ENCODE measurements at regions not wholly inside any gene's neighbourhood (a gene's known extent, or its start where the extent isn't known, plus 50 kb on each side); places are given as distances from the start of the nearest gene placed in this dataset.

DNA sequence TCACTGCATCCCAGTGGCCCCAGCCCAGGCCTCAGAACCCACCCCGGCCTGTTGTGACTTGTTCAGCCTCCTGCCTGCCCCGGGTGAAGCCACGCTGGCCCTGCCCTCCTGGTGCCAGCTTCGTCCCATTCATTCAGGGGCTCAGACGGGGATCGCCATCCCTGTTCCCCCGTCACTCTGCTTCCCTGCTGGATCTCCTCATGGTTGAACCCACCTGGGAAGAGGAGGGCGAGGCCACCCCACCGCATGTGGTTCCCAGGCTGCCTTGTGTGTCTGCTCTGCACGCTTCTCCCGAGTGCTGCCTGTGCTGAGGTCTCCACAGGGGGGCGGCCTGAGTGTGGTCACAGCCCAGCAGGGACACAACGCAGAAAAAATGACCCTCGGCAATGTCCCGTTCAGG, 108.2 kb upstream of the ACTRT2 start:
- TF ChIP-seq, protein P1, sequence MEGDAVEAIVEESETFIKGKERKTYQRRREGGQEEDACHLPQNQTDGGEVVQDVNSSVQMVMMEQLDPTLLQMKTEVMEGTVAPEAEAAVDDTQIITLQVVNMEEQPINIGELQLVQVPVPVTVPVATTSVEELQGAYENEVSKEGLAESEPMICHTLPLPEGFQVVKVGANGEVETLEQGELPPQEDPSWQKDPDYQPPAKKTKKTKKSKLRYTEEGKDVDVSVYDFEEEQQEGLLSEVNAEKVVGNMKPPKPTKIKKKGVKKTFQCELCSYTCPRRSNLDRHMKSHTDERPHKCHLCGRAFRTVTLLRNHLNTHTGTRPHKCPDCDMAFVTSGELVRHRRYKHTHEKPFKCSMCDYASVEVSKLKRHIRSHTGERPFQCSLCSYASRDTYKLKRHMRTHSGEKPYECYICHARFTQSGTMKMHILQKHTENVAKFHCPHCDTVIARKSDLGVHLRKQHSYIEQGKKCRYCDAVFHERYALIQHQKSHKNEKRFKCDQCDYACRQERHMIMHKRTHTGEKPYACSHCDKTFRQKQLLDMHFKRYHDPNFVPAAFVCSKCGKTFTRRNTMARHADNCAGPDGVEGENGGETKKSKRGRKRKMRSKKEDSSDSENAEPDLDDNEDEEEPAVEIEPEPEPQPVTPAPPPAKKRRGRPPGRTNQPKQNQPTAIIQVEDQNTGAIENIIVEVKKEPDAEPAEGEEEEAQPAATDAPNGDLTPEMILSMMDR (IDR thresholded peaks at IDR 0.05; ENCODE audit: insufficient read depth, low read length, poor library complexity, severe bottlenecking): no peak
- no peak for TF ChIP-seq EZH2phosphoT487 (conservative IDR thresholded peaks at IDR 0.05; ENCODE audit: low read length)

All from SU-DHL-6 (cell line).